Neural crest cell (in vitro differentiated cells): ENCODE measurements at regions not wholly inside any gene's neighbourhood (a gene's known extent, or its start where the extent isn't known, plus 50 kb on each side); places are given as distances from the start of the nearest gene placed in this dataset.

ENCODE experiments used
- DNase-seq: peaks from one replicate; pipeline ENCODE4 v3.0.0; 2021; ENCODE audit warnings: low read depth, mixed read lengths, low spot score
- H3K27ac Mint-ChIP-seq: one replicate; pipeline ENCODE4 v1.8.0; 2021; ENCODE audit warnings: mild to moderate bottlenecking, mixed read lengths; ENCODE audit not compliant: unreplicated experiment
- H3K27me3 Mint-ChIP-seq: 2 replicates; pipeline ENCODE4 v1.8.0; 2021; ENCODE audit warnings: low read depth, mild to moderate bottlenecking, mixed read lengths
- H3K36me3 Mint-ChIP-seq: 2 replicates; pipeline ENCODE4 v1.8.0; 2021; ENCODE audit warnings: low read depth, mild to moderate bottlenecking, mixed read lengths
- H3K4me1 Mint-ChIP-seq: 2 replicates; pipeline ENCODE4 v1.8.0; 2021; ENCODE audit warnings: mixed read lengths
- H3K4me3 Mint-ChIP-seq: one replicate; pipeline ENCODE4 v1.8.0; 2021; ENCODE audit warnings: mild to moderate bottlenecking, mixed read lengths
- H3K9me3 Mint-ChIP-seq: 2 replicates; pipeline ENCODE4 v1.8.0; 2021; ENCODE audit warnings: mixed read lengths
- CTCF ChIP-seq: fragments of 200-600 bp; sonication (generic); conservative IDR thresholded peaks from 2 replicates; pipeline ENCODE4 v1.5.0; 2021; ENCODE audit warnings: antibody characterized with exemption, mild to moderate bottlenecking

- no peak overlapping the region for H3K27ac Mint-ChIP-seq
- no peaks in the 10 kb centered on the region for H3K27me3 Mint-ChIP-seq
- H3K9me3 Mint-ChIP-seq: no peaks in the 10 kb centered on the region
- no peak overlapping the region for H3K4me3 Mint-ChIP-seq
- H3K36me3 Mint-ChIP-seq: no peaks in the 10 kb centered on the region
- no peak for TF ChIP-seq CTCF
- no peak for DNase-seq
- no peaks in the 10 kb centered on the region for H3K4me1 Mint-ChIP-seq
Measured at GRCh38 chr11:26084313-26084712, 247.6 kb upstream of the ANO3 start.

GRCh38 chr11:26086028-26086427 lies 245.9 kb upstream of the ANO3 start:
- Mint-ChIP-seq H3K4me1 (no peaks in the 10 kb centered on the region), H3K27me3 (no peaks in the 10 kb centered on the region), H3K36me3 (no peaks in the 10 kb centered on the region), H3K9me3 (no peaks in the 10 kb centered on the region), H3K27ac (no peak overlapping the region), H3K4me3 (no peak overlapping the region)
- no peak for DNase-seq
- no peak for TF ChIP-seq CTCF

GRCh38 chr11:26087120-26087935 lies 244.6 kb upstream of the ANO3 start:
- Mint-ChIP-seq H3K36me3 (no peaks in the 10 kb centered on the region), H3K4me1 (no peaks in the 10 kb centered on the region), H3K27me3 (no peaks in the 10 kb centered on the region), H3K27ac (no peak overlapping the region), H3K9me3 (no peaks in the 10 kb centered on the region), H3K4me3 (no peak overlapping the region)
- TF ChIP-seq CTCF: no peak
- DNase-seq: no peak

- Mint-ChIP-seq H3K27me3 (no peaks in the 10 kb centered on the region), H3K27ac (no peak overlapping the region), H3K36me3 (no peaks in the 10 kb centered on the region), H3K4me3 (no peak overlapping the region), H3K9me3 (no peaks in the 10 kb centered on the region), H3K4me1 (no peaks in the 10 kb centered on the region)
- no peak for DNase-seq
- TF ChIP-seq CTCF: no peak
Measured at GRCh38 chr11:26088391-26088790, 243.5 kb upstream of the ANO3 start.

- Mint-ChIP-seq H3K27me3 (no peaks in the 10 kb centered on the region), H3K36me3 (no peaks in the 10 kb centered on the region), H3K4me3 (no peak overlapping the region), H3K9me3 (no peaks in the 10 kb centered on the region), H3K27ac (no peak overlapping the region), H3K4me1 (no peaks in the 10 kb centered on the region)
- TF ChIP-seq CTCF: no peak
- no peak for DNase-seq
Measured at GRCh38 chr11:26090651-26091050, 241.3 kb upstream of the ANO3 start.
